GM19240 (cell line): ENCODE measurements at regions not wholly inside any gene's neighbourhood (a gene's known extent, or its start where the extent isn't known, plus 50 kb on each side); places are given as distances from the start of the nearest gene placed in this dataset.
"Not testable (repeated sequence)": the region's sequence is repeated elsewhere in the genome, so short reads cannot be mapped to it uniquely, and the experiment has no call there.

ENCODE experiments used
- DNase-seq: peaks from one replicate; pipeline ENCODE4 v3.0.0; 2011; ENCODE audit warnings: low spot score; ENCODE audit not compliant: insufficient read length

- DNase-seq = not testable (repeated sequence)
Observed at GRCh38 chr1:234799021-234799689, 189.2 kb upstream of the IRF2BP2 start.

GRCh38 chr1:234797216-234797615 is 187.2 kb upstream of the IRF2BP2 start:
- DNase-seq = not testable (repeated sequence)

GRCh38 chr1:234796438-234796792 is 186.4 kb upstream of the IRF2BP2 start:
- not testable (repeated sequence) for DNase-seq

GRCh38 chr1:234795711-234796437 is 185.9 kb upstream of the IRF2BP2 start:
- DNase-seq = not testable (repeated sequence)

GRCh38 chr1:234795007-234795406 is 185.0 kb upstream of the IRF2BP2 start:
- not testable (repeated sequence) for DNase-seq

- DNase-seq = not testable (repeated sequence)
Observed at GRCh38 chr1:234794452-234794851, 184.5 kb upstream of the IRF2BP2 start.

- not testable (repeated sequence) for DNase-seq
Observed at GRCh38 chr1:234793924-234794323, 183.9 kb upstream of the IRF2BP2 start.

- DNase-seq = not testable (repeated sequence)
Observed at GRCh38 chr1:234792221-234792864, 182.4 kb upstream of the IRF2BP2 start.

- DNase-seq = not testable (repeated sequence)
Observed at GRCh38 chr1:234791615-234792014, 181.6 kb upstream of the IRF2BP2 start.

GRCh38 chr1:234790333-234790732 is 180.4 kb upstream of the IRF2BP2 start:
- not testable (repeated sequence) for DNase-seq

GRCh38 chr1:234787011-234787584 is 177.1 kb upstream of the IRF2BP2 start:
- DNase-seq = not testable (repeated sequence)

GRCh38 chr1:234785922-234786321 is 175.9 kb upstream of the IRF2BP2 start:
- DNase-seq = not testable (repeated sequence)

GRCh38 chr1:234785471-234785919 is 175.5 kb upstream of the IRF2BP2 start:
- not testable (repeated sequence) for DNase-seq

- DNase-seq = not testable (repeated sequence)
Observed at GRCh38 chr1:234784108-234784507, 174.1 kb upstream of the IRF2BP2 start.

GRCh38 chr1:234782791-234783190 is 172.8 kb upstream of the IRF2BP2 start:
- no peak for DNase-seq

- no peak for DNase-seq
Observed at GRCh38 chr1:234782105-234782751, 172.2 kb upstream of the IRF2BP2 start.

- DNase-seq = no peak
Observed at GRCh38 chr1:234781241-234782065, 171.5 kb upstream of the IRF2BP2 start.

GRCh38 chr1:234780531-234781162 is 170.7 kb upstream of the IRF2BP2 start:
- no peak for DNase-seq

- DNase-seq = no peak
Observed at GRCh38 chr1:234780112-234780511, 170.1 kb upstream of the IRF2BP2 start.

- not testable (repeated sequence) for DNase-seq
Observed at GRCh38 chr1:234779600-234779999, 169.6 kb upstream of the IRF2BP2 start.
